T-helper 2 cell treated with Interferon-gamma antibody and Interleukin-4, amounts not matched to agents 100 ng/mL and 5 ng/mL, for 36 hours (primary cell): ENCODE measurements at regions not wholly inside any gene's neighbourhood (a gene's known extent, or its start where the extent isn't known, plus 50 kb on each side); places are given as distances from the start of the nearest gene placed in this dataset.
"Not testable (repeated sequence)": the region's sequence is repeated elsewhere in the genome, so short reads cannot be mapped to it uniquely, and the experiment has no call there.

Source experiments
- intact Hi-C: fragments of 100-400 bp; cut with micrococcal nuclease; formaldehyde crosslinking; loops from one replicate; pipeline ENCODE4 v1.15.1; 2023

DNA sequence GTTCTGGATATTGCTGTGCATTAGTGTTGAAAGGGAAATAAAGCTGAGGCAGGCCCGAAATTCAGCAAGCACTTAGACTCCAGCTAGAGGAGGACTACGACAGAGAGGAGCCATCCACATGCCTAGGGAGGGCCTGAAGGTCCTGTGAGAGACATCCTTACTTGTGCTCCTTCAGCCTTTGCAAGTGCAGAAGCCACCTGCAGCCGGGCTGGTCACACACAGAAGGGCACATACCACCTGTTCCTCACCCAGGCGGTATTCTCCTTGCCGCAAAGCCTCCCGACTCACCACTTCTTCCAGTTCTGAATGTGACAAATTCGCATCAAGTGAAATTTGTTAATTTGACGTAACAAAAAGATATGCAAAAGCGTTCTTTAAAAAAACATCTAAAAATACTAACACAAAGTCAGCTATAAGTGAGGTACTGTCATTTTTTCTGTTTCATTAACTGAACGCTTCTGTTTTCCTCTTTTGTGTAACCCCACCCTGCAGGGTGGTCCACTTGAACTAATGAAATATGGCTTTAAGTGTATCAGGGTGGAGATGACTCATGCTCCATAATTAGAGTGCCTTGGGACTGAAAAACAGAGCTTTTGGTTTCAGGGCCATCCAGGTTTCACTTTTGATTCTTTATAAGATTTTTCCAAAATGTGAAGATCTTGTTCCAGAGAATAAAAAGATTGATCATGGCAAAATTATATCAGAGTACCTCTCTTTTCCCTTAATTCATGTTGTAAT, 467.9 kb upstream of the ATP11B start:
- intact Hi-C loops = no loop called here

- intact Hi-C loops = no loop called here
Measured at GRCh38 chr3:182327196-182327681, 466.1 kb upstream of the ATP11B start.

- intact Hi-C loops = no loop called here
Measured at GRCh38 chr3:182330646-182331045, 462.7 kb upstream of the ATP11B start.

DNA sequence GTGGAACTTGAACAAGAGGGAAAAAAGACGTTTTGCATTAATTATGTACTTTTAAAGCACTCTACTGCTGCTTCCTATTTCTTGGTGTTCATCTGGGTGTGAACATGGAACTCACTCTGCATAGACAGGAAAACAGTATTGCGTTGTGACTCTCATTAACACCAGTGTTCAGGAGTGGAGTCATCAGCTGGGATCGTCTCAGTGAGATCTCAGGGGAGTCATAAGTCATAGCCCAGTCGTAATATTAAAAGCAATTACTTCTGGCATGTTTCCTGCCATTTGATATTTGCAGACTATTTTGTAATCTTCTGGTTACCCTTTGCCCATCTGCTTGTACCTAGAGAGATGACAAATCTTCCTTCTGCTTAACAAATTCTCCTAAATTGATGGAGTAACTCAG, 462.0 kb upstream of the ATP11B start:
- intact Hi-C loops = no loop called here

GRCh38 chr3:182342252-182342651, 451.1 kb upstream of the ATP11B start:
- intact Hi-C loops = no loop called here

- intact Hi-C loops = not testable (repeated sequence)
Measured at GRCh38 chr3:182344026-182344425, 449.3 kb upstream of the ATP11B start.

DNA sequence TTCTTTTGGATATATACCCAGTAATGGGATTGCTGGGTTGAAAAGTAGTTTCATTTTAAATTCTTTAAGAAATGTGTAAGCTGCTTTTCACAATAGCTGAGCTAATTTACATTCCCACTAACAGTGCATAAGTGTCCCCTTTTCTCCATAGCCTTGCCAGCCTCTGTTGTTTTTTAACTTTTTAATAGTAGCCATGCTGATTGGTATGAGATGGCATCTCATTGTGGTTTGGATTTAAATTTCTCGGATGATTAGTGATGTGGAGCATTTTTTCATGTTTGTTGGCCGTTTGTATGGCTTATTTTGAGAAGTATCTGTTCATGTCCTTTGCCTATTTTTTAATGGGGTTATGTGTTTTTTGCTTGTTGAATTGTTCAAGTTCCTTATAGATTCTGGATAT, 444.3 kb upstream of the ATP11B start:
- intact Hi-C loops = no loop called here

GRCh38 chr3:182349951-182350517, 443.3 kb upstream of the ATP11B start:
- intact Hi-C loops = no loop called here

DNA sequence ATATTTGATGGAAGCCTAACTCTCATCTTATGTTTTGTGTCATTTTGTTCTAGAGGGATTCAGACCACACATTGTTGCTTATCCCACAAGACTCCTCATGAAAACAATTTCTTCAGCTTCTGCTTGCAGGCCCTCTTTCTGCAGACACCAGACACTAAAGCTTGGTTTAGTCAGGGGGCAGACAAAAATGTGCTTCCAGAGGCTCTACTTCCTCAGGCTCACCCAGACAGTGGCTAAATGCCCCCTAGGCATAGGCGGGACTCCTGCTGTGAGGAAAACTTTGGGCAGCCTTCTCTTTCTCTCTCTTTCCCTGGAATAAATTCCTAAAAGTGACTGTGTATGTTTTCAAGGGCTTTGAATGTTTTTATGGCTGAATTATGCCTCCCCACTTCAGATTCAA, 435.4 kb upstream of the ATP11B start:
- intact Hi-C loops = no loop called here

DNA sequence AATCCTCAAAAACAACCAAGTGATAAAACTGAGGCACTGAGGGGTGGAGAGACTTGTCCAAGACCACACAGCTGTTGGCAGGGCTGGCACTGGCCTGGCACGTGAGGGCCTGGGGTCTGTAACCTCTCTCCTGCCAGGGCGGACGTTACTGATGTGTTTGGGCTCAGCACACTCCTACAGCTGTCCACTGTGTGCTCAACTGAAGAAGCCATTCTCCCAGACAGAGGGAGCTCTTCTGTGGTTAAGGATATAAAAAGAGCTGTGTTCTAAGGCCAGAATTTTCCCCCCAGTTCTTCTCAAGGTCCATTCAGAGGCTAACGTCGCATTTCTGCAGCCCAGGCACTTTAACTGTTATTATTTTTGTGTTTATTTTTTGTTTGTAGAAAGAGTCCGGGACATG, 429.0 kb upstream of the ATP11B start:
- intact Hi-C loops = no loop called here

DNA sequence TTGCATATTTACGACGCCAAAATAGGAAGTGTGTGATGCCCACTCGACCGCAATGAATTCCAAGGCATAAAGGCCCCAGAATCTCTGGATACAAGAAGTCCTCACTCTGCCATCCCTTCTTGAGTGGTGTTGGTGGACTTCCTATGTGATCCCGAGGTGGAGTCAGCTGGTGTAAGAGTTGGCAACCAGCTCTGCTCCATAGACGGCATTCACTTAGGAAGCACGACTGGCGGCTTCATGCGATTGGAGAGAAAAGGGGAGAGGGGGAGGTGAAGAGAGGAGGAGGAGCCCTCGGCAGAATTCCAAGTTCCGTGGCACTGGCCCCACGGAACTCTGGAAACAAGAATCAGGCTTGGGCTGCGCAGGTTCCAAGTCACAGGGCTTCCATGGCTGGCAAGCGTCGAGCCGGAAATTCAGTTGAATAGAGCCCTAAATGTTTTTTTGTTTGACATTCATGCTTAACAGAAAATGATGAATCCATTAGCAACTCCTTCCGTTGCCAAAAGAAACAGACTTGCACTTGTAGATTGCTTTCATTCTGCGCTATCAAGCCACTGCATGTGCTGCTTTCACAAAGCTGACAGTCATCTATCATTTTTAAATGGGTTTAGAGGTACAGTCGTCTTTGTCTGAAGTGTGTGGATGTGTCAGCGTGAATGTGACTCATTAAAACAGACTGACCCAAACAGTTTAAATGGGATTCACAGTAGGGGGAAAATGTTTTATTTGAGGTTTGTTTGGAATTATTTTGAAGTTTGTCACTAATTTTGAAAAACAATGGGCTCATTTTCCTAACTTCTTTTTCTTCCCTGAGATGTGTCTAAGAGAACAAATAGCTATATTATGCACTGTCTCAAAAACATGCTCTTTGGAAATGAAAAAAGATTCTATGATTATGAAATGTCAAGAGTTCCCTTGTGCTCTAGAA, 428.3 kb upstream of the ATP11B start:
- intact Hi-C loops = no loop called here

- intact Hi-C loops = no loop called here
Measured at GRCh38 chr3:182366746-182367145, 426.6 kb upstream of the ATP11B start.

DNA sequence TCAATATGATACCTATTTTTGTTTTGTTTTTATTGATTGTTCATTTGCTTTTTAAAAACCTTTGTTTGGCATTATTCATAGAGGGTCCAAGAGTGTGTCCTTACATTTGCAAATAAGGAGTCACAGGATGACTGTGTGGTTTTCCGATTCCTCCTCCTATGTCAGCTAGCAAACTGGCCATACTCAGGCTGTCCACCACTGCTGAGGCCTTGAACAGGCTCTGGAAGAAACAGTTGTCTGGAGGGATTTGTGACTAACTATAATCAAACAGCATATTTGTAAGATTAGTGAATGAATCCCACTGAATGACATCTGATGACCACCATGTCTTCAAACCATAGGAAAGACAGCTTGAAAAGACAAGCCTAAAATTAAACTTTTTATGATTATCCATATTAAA, 423.4 kb upstream of the ATP11B start:
- intact Hi-C loops = no loop called here

GRCh38 chr3:182370949-182371348, 422.4 kb upstream of the ATP11B start:
- intact Hi-C loops = no loop called here

GRCh38 chr3:182375916-182376315, 417.4 kb upstream of the ATP11B start:
- intact Hi-C loops = no loop called here

DNA sequence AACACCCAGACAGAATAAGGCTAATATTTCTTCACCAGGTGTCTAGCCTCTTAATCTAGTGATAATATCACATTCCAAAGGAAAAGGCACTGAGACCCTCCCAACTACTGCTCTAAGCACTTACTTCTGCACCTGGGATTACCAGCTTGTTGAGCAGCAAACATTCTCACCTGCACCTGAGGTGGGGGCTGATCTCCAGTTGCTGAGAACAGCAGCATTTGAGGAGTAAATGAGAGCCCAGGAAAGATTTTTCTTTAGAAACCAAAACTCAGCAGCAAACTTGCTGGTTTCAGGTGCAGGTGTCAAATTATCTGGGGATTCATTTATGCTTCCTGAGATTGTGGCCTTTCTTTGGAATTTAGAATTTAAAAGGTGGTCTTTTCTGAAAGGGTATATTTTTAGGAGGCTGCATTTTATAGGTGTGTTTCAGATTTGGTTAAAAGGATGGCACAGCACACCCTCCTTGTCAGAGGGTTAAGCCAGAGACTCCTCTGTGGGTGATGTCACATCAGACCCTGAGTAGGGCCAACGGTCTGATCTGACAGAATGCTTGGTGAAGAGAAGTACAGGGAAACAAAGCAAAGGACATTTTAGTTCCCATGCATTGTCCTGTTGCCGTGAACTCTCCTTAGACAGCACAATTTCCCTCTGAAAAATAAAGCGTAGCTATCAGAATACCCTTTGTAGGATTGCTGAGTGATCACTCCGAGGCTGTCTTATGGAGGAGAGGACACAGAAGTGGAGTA, 411.0 kb upstream of the ATP11B start:
- intact Hi-C loops = no loop called here

- intact Hi-C loops = no loop called here
Measured at GRCh38 chr3:182384221-182384620, 409.1 kb upstream of the ATP11B start.

DNA sequence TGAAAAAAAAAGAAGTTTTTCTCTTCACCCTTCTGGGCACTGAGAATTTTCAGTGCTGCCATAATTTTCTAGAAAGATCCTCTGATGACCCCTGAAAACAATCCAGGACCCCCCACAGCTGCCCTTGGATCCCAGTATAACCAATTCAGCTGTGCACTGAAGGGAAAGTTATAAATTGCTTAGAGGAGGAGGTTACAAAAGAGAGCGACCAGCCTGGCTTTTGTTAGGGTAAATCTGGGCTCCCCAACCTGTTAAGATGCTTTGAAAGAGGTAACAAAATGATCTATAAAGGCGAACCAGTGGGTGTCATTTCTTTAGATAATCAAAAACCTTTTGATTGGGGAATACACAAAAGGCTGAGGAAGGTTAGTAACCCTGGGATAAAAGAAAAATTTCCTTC, 407.9 kb upstream of the ATP11B start:
- intact Hi-C loops = no loop called here

DNA sequence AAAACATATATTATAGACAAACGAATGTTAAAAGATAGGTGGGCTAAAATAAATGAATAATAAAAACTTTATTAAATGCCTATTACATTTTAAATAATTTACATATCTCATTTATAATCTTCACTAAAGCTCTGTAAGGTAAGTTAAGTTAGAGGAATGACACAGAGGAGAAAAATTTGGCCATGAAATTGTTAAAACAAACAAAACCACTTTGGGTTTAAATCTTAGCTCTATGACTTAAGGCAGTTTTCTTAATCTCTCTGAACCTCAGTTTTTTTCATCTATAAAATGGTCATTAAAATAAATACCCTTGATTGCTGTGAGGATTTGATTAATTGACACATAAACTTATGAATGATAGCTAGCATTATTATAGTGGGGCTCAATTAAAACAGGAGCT, 404.8 kb upstream of the ATP11B start:
- intact Hi-C loops = no loop called here

DNA sequence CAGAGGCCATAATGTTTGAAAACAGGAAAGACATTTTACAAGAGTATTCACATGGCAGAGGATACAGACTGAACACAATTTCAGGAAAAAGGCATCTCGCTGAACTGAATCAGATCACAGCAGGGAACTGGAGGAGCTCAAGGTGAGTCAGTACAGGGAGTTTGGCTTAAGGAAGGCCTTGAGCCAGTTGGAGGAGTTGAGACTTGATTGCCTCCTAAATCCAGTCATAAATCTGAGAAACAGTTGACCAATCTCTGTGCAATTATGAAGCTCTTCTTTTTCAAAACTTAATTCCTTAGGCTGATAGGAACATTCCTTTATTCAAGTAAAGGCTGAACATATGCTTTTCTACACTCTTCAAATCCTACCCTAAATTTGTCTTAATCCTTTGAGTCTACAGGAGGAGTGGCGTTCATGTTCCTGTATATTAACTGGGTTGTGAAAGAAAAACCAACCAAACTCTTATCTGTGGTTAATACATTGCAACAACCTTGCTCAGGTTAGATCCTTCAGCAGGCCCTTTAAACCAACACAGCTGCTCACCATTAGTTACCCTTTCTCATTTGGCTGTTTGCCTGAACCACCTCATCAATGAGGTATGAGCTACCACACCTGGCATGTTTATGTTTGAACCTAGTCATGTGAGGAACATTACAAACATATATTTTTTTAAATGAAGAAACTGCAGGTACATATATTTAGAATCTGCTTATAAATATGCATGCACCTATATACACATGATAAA, 404.1 kb upstream of the ATP11B start:
- intact Hi-C loops = no loop called here

GRCh38 chr3:182390421-182390820, 402.9 kb upstream of the ATP11B start:
- intact Hi-C loops = loop anchor here (10.0 kb wide), 1 partner anchor 294 kb away; no protein-coding TSS in a partner anchor
